IMR-90 (cell line): ENCODE measurements at regions not wholly inside any gene's neighbourhood (a gene's known extent, or its start where the extent isn't known, plus 50 kb on each side); places are given as distances from the start of the nearest gene placed in this dataset.

Source experiments
- ATAC-seq: fragments of 200-7000 bp; cut with Tn5 transposase; 2 replicates; pipeline ENCODE4 v1.9.1; 2020; ENCODE audit warnings: low read depth, mild to moderate bottlenecking, moderate library complexity
- BruUV-seq: library from RNA; stranded (reverse); fragments of 400-500 nt; replicated peaks from 2 replicates; lab custom pipeline; 2021; lab: Mats Ljungman, UMichigan
- CTCF ChIA-PET: fragments of 300-600 bp; formaldehyde crosslinking; extraction: SDS; loops from one replicate; lab custom pipeline; 2021; ENCODE audit warnings: antibody characterized with exemption; lab: Yijun Ruan, JAX
- POLR2A ChIA-PET: fragments of 300-600 bp; sonication (Branson Sonifier 250); formaldehyde crosslinking; loops from one replicate; lab custom pipeline; 2022; ENCODE audit warnings: antibody characterized with exemption; ENCODE audit not compliant: unreplicated experiment; lab: Charles Lee
- DNase-seq: peaks from one replicate; pipeline ENCODE4 v3.0.0; 2013
- H2AFZ ChIP-seq: replicated peaks from 2 replicates; pipeline ENCODE3; 2013; ENCODE audit warnings: low read length, mild to moderate bottlenecking; ENCODE audit not compliant: poor library complexity
- H2AK5ac ChIP-seq: 2 replicates; pipeline ENCODE4 v1.6.1; 2013; ENCODE audit warnings: low read depth, low read length, inconsistent platforms
- H2AK9ac ChIP-seq: replicated peaks from 2 replicates; pipeline ENCODE3; 2013; ENCODE audit warnings: mild to moderate bottlenecking, low read depth, low read length, moderate library complexity; ENCODE audit not compliant: poor library complexity
- H2BK120ac ChIP-seq: 2 replicates; pipeline ENCODE4 v1.6.1; 2013; ENCODE audit warnings: low read depth, low read length, inconsistent platforms
- H2BK15ac ChIP-seq: 3 replicates; pipeline ENCODE4 v1.6.1; 2013; ENCODE audit warnings: low read depth, low read length, inconsistent platforms
- H2BK20ac ChIP-seq: 2 replicates; pipeline ENCODE4 v1.6.1; 2013; ENCODE audit warnings: low read depth, mild to moderate bottlenecking, inconsistent platforms, low read length, moderate library complexity
- H2BK5ac ChIP-seq: 2 replicates; pipeline ENCODE4 v1.6.1; 2013; ENCODE audit warnings: mild to moderate bottlenecking, low read depth, low read length, inconsistent platforms; ENCODE audit not compliant: poor library complexity, severe bottlenecking
- H3K14ac ChIP-seq: replicated peaks from 2 replicates; pipeline ENCODE4 v1.6.1; 2013; ENCODE audit warnings: low read depth, low read length, inconsistent platforms
- H3K18ac ChIP-seq: 2 replicates; pipeline ENCODE4 v1.6.1; 2013; ENCODE audit warnings: low read depth, low read length, control low read depth
- H3K23ac ChIP-seq: 2 replicates; pipeline ENCODE4 v1.6.1; 2013; ENCODE audit warnings: low read depth, low read length, inconsistent platforms
- H3K27ac ChIP-seq: 2 replicates; pipeline ENCODE4 v1.5.1; 2013; ENCODE audit warnings: mild to moderate bottlenecking, control low read depth, low read length; ENCODE audit not compliant: insufficient read depth
- H3K27me3 ChIP-seq: 2 replicates; pipeline ENCODE4 v1.6.1; 2013; ENCODE audit warnings: low read length; ENCODE audit not compliant: control insufficient read depth, insufficient read depth
- H3K36me3 ChIP-seq: 2 replicates; pipeline ENCODE4 v1.6.1; 2013; ENCODE audit warnings: low read length, mixed read lengths; ENCODE audit not compliant: control insufficient read depth, insufficient read depth
- H3K4ac ChIP-seq: 2 replicates; pipeline ENCODE4 v1.6.1; 2013; ENCODE audit warnings: low read depth, low read length, inconsistent platforms
- H3K4me1 ChIP-seq: 2 replicates; pipeline ENCODE4 v1.6.1; 2013; ENCODE audit warnings: low read length, mixed read lengths; ENCODE audit not compliant: control insufficient read depth, insufficient read depth
- H3K4me2 ChIP-seq: 2 replicates; pipeline ENCODE4 v1.6.1; 2013; ENCODE audit warnings: low read depth, mild to moderate bottlenecking, control low read depth, low read length, moderate library complexity
- H3K4me3 ChIP-seq: 2 replicates; pipeline ENCODE4 v1.5.1; 2013; ENCODE audit warnings: low read depth, mild to moderate bottlenecking, control low read depth, low read length, moderate library complexity; ENCODE audit not compliant: insufficient read depth
- H3K56ac ChIP-seq: 2 replicates; pipeline ENCODE4 v1.6.1; 2013; ENCODE audit warnings: low read length, inconsistent platforms; ENCODE audit not compliant: insufficient read depth; ENCODE audit errors: extremely low read depth
- H3K79me1 ChIP-seq, 2 experiments: 2 replicates each; pipeline ENCODE4 v1.6.1; 2013; ENCODE audit warnings: low read length in 2 of 2, inconsistent platforms in 1 of 2, low read depth in 1 of 2
- H3K9ac ChIP-seq: 2 replicates; pipeline ENCODE4 v1.6.1; 2013; ENCODE audit warnings: low read depth, low read length, control low read depth
- H3K9me1 ChIP-seq: 2 replicates; pipeline ENCODE4 v1.6.1; 2013; ENCODE audit warnings: low read length, inconsistent platforms; ENCODE audit not compliant: insufficient read depth
- H3K9me3 ChIP-seq: 2 replicates; pipeline ENCODE4 v1.6.1; 2013; ENCODE audit warnings: low read length; ENCODE audit not compliant: control insufficient read depth, insufficient read depth
- H4K20me1 ChIP-seq: 2 replicates; pipeline ENCODE4 v1.6.1; 2013; ENCODE audit warnings: low read length, inconsistent platforms; ENCODE audit not compliant: insufficient read depth
- H4K5ac ChIP-seq: 2 replicates; pipeline ENCODE4 v1.6.1; 2013; ENCODE audit warnings: mild to moderate bottlenecking, low read depth, low read length, control low read depth
- H4K8ac ChIP-seq, 2 experiments: 2 replicates each; pipeline ENCODE4 v1.6.1; 2013; ENCODE audit warnings: low read depth in 2 of 2, low read length in 2 of 2, control low read depth in 1 of 2, inconsistent platforms in 1 of 2
- H4K91ac ChIP-seq: 2 replicates; pipeline ENCODE4 v1.6.1; 2013; ENCODE audit warnings: low read depth, low read length, inconsistent platforms; ENCODE audit not compliant: insufficient read depth
- BHLHE40 ChIP-seq: fragments of 150-350 bp; IDR thresholded peaks from 2 replicates; pipeline ENCODE4 v1.6.1; 2016; ENCODE audit warnings: mild to moderate bottlenecking, low read depth, low read length
- CHD1 ChIP-seq: IDR thresholded peaks from 2 replicates; pipeline ENCODE4 v1.6.1; 2012; ENCODE audit warnings: low read depth, low read length, improper control_type of control experiment
- CTCF ChIP-seq: conservative IDR thresholded peaks from 2 replicates; pipeline ENCODE4 v1.5.1; 2012; ENCODE audit warnings: mild to moderate bottlenecking, low read depth, low read length, improper control_type of control experiment
- ELK1 ChIP-seq: fragments of 150-350 bp; IDR thresholded peaks from 2 replicates; pipeline ENCODE4 v1.6.1; 2016; ENCODE audit warnings: low read depth, mild to moderate bottlenecking, low read length, moderate library complexity, borderline replicate concordance
- MAFK ChIP-seq: IDR thresholded peaks from 2 replicates; pipeline ENCODE4 v1.6.1; 2012; ENCODE audit warnings: low read depth, low read length, improper control_type of control experiment
- MAZ ChIP-seq: IDR thresholded peaks from 2 replicates; pipeline ENCODE4 v1.6.1; 2012; ENCODE audit warnings: low read depth, mild to moderate bottlenecking, low read length, improper control_type of control experiment, moderate library complexity, borderline replicate concordance
- NFE2L2 ChIP-seq: fragments of 150-350 bp; IDR thresholded peaks from 2 replicates; pipeline ENCODE4 v1.6.1; 2016; ENCODE audit warnings: low read depth, mild to moderate bottlenecking, low read length
- POLR2A ChIP-seq: IDR thresholded peaks from 2 replicates; pipeline ENCODE4 v1.6.1; 2012; ENCODE audit warnings: mild to moderate bottlenecking, low read depth, low read length
- RCOR1 ChIP-seq: IDR thresholded peaks from 2 replicates; pipeline ENCODE4 v1.6.1; 2012; ENCODE audit warnings: mild to moderate bottlenecking, low read length, improper control_type of control experiment; ENCODE audit not compliant: insufficient replicate concordance
- RFX5 ChIP-seq: IDR thresholded peaks from 2 replicates; pipeline ENCODE4 v1.8.0; 2012; ENCODE audit warnings: low read depth, mild to moderate bottlenecking, low read length, moderate library complexity
- SMC3 ChIP-seq: fragments of 150-350 bp; IDR thresholded peaks from 2 replicates; pipeline ENCODE4 v1.6.1; 2016; ENCODE audit warnings: low read depth, mild to moderate bottlenecking, antibody characterized with exemption, low read length, moderate library complexity
- USF2 ChIP-seq: fragments of 150-350 bp; IDR thresholded peaks from 2 replicates; pipeline ENCODE4 v1.6.1; 2017; ENCODE audit warnings: mild to moderate bottlenecking, antibody characterized with exemption, low read length, low read depth
- WGBS, 2 experiments: methylation state at CpG; one replicate each; pipeline versions ENCODE4 v1.1.5 to v1.1.7; 2013; ENCODE audit warnings: missing lambda C conversion rate in 2 of 2; ENCODE audit not compliant: insufficient read length in 1 of 2; ENCODE audit errors: extremely low coverage in 2 of 2; 5-methylcytosine and 5-hydroxymethylcytosine counted together
- dilution Hi-C: fragments of 300-500 bp; cut with HindIII; formaldehyde crosslinking; loops from one replicate; pipeline ENCODE4 v1.14.3; 2018; ENCODE audit warnings: low sequenced_read_pairs; ENCODE audit not compliant: unreplicated experiment
- in situ Hi-C: fragments of 300-500 bp; cut with MboI; formaldehyde crosslinking; loops from 3 replicates; pipeline ENCODE4 v1.14.3; 2019; ENCODE audit warnings: low sequenced_read_pairs, inconsistent platforms, mixed read lengths
- intact Hi-C: fragments of 100-400 bp; cut with micrococcal nuclease; formaldehyde crosslinking; loops from 2 replicates; pipeline ENCODE4 v1.10.0; 2022

- Histone ChIP-seq H4K8ac (no peak overlapping the region), H3K27me3 (no peaks in the 10 kb centered on the region), H3K23ac (no peak overlapping the region), H3K27ac (no peak overlapping the region), H2BK120ac (no peak overlapping the region), H2AFZ (no peak overlapping the region), H3K4ac (no peak overlapping the region), H3K79me1 (no peaks in the 10 kb centered on the region), H3K14ac (no peak overlapping the region), H3K9me1 (no peaks in the 10 kb centered on the region), H4K20me1 (no peaks in the 10 kb centered on the region), H2BK15ac (no peak overlapping the region), H3K4me1 (no peaks in the 10 kb centered on the region), H2AK5ac (no peak overlapping the region), H3K4me3 (no peak overlapping the region), H4K91ac (no peak overlapping the region), H2AK9ac (no peak overlapping the region), H2BK5ac (no peak overlapping the region), H3K4me2 (no peak overlapping the region), H2BK20ac (no peak overlapping the region), H3K9ac (no peak overlapping the region), H3K18ac (no peak overlapping the region), H3K9me3 (no peaks in the 10 kb centered on the region), H3K36me3 (no peaks in the 10 kb centered on the region), H3K56ac (no peak overlapping the region), H4K5ac (no peak overlapping the region)
- ChIA-PET CTCF (no interaction called here), POLR2A (no interaction called here)
- intact Hi-C loops (no loop called here), in situ Hi-C loops (no loop called here), dilution Hi-C loops (no loop called here)
- WGBS, 2 experiments, result no CpG with 5 or more reads among the region's 4 CpGs
- no TSS peak for BruUV-seq
- DNase-seq (no peak), ATAC-seq (no peak)
- no peak for TF ChIP-seq BHLHE40
- no peak for TF ChIP-seq MAFK
- TF ChIP-seq NFE2L2, result no peak
- no peak for TF ChIP-seq ELK1
- no peak for TF ChIP-seq RFX5
- no peak for TF ChIP-seq RCOR1
- TF ChIP-seq MAZ, result no peak
- no peak for TF ChIP-seq CHD1
- no peak for TF ChIP-seq CTCF
- no peak for TF ChIP-seq POLR2A
- TF ChIP-seq USF2, result no peak
- TF ChIP-seq SMC3, result no peak
These were observed 691.0 kb upstream of the MBL2 start for GRCh38 chr10:53463539-53463938.
